ENCODE measurements at regions not wholly inside any gene's neighbourhood (a gene's known extent, or its start where the extent isn't known, plus 50 kb on each side); places are given as distances from the start of the nearest gene placed in this dataset.
"Not testable (repeated sequence)": the region's sequence is repeated elsewhere in the genome, so short reads cannot be mapped to it uniquely, and the experiment has no call there.

DNA sequence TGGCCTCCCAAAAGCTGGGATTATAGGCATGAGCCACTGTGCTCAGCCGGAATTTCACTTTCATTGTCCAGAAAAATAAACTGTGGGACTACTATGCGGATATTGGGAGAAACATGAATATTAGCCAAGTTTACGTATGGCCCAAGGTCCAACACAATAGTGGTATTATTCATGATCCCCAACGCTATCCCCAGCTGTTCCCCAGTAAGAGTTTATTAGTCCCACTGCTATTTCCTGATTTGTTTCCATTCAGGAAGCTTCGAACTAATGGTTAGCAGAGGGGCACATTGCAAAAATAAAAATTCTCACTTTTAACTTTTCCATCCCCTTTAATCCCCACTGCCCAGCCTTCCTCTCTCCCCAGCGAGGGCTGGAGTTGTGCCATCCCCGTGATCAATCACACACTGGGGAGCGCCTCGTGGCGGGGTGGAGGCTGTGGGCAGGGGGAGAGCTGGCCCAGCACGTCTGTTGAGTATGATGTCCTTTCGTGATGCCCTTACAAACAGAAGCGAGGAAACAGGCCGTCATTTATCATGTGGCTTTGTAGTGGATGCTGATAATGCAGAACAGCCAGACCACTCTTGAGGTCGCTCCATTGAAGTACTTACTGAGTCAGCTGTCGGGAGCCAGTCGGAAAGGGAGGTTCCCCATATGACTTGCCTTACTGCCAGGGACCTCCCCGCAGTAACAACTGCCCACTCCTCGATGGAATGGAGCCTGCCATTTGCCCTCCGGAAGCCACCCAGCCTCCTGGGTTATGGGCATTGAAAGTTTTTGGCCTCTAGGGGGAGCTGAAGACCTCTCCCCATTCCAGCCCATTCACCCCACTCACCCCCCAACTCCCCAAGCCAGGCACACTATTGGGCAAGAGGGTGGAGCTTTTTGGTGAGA, 117.0 kb downstream of the KDR start:
- DNase-seq (ENCODE audit: extremely low read depth, low read depth), result no peak
- TF ChIP-seq, protein P1, sequence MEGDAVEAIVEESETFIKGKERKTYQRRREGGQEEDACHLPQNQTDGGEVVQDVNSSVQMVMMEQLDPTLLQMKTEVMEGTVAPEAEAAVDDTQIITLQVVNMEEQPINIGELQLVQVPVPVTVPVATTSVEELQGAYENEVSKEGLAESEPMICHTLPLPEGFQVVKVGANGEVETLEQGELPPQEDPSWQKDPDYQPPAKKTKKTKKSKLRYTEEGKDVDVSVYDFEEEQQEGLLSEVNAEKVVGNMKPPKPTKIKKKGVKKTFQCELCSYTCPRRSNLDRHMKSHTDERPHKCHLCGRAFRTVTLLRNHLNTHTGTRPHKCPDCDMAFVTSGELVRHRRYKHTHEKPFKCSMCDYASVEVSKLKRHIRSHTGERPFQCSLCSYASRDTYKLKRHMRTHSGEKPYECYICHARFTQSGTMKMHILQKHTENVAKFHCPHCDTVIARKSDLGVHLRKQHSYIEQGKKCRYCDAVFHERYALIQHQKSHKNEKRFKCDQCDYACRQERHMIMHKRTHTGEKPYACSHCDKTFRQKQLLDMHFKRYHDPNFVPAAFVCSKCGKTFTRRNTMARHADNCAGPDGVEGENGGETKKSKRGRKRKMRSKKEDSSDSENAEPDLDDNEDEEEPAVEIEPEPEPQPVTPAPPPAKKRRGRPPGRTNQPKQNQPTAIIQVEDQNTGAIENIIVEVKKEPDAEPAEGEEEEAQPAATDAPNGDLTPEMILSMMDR (IDR thresholded peaks at IDR 0.05; ENCODE audit: low read depth, low read length), result peak; percentile 38

- TF ChIP-seq, protein P1 (IDR thresholded peaks at IDR 0.05; ENCODE audit: low read depth, low read length), result no peak
- DNase-seq (ENCODE audit: extremely low read depth, low read depth), result no peak
Observed at GRCh38 chr4:55005910-55006309, 119.5 kb downstream of the KDR start.

DNA sequence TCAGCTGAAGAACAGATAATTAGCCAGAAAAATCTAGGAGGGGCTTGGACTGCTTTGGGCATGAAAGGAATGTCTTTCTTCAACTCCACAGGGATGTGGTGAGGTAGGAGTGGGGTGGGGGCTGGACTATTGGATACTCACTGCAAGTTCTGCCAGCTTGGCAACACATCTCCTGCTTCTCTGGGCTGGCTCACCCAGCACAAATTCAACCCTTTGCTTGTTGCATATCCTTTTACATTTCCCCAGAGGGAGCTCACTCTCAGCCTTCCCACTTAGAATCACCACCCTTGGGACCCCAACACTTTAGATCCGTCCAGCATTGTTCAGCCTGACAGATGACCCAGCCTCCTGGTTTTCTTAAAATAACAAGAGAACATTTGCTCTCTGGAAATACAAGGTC, 120.6 kb downstream of the KDR start:
- TF ChIP-seq, protein P1 (IDR thresholded peaks at IDR 0.05; ENCODE audit: low read depth, low read length), result no peak
- DNase-seq (ENCODE audit: extremely low read depth, low read depth), result no peak

GRCh38 chr4:55002431-55002830, 123.0 kb downstream of the KDR start:
- TF ChIP-seq, protein P1 (IDR thresholded peaks at IDR 0.05; ENCODE audit: low read depth, low read length), result no peak
- no peak for DNase-seq (ENCODE audit: extremely low read depth, low read depth)

GRCh38 chr4:55001538-55001937, 123.9 kb downstream of the KDR start:
- TF ChIP-seq, protein P1 (IDR thresholded peaks at IDR 0.05; ENCODE audit: low read depth, low read length), result no peak
- DNase-seq (ENCODE audit: extremely low read depth, low read depth), result no peak

GRCh38 chr4:54999003-54999402, 126.4 kb downstream of the KDR start:
- TF ChIP-seq, protein P1 (IDR thresholded peaks at IDR 0.05; ENCODE audit: low read depth, low read length), result peak; percentile 40

DNA sequence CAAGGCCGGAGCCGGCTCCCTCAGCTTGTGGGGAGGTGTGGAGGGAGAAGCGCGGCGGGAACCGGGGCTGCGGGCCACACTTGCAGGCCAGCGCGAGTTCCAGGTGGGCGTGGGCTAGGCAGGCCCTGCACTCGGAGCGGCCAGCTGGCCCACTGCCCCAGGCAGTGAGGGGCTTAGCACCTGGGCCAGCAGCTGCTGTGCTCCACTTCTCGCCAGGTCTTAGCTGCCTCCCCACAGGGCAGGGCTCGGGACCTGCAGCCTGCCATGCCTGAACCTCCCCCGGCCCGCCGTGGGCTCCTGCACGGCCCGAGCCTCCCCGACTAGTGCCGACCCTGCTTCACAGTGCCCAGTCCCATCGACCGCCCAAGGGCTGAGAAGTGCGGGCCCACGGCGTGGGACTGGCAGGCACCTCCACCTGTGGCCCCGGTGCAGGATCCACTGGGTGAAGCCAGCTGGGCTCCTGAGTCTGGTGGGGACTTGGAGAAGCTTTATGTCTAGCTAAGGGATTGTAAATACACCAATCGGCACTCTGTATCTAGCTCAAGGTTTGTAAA, 131.8 kb downstream of the KDR start:
- not testable (repeated sequence) for DNase-seq (ENCODE audit: extremely low read depth, low read depth)

More at GRCh38 chr4:54999003-54999402, 126.4 kb downstream of the KDR start:
- peak; percentile 2 for DNase-seq (ENCODE audit: extremely low read depth, low read depth)
